K562 (cell line): ENCODE measurements at regions not wholly inside any gene's neighbourhood (a gene's known extent, or its start where the extent isn't known, plus 50 kb on each side); places are given as distances from the start of the nearest gene placed in this dataset.

ENCODE experiments used
- ATAC-seq: fragments of 200-7000 bp; cut with Tn5 transposase; 3 replicates; pipeline ENCODE4 v1.9.1; 2020; ENCODE audit warnings: moderate library complexity
- BruUV-seq: library from RNA; stranded (reverse); fragments of 400-500 nt; replicated peaks from 2 replicates; lab custom pipeline; 2021; lab: Mats Ljungman, UMichigan
- CTCF ChIA-PET: fragments of 300-600 bp; formaldehyde crosslinking; extraction: SDS; loops from one replicate; lab custom pipeline; 2021; ENCODE audit warnings: low intra/inter-chr PET ratio; lab: Yijun Ruan, JAX
- POLR2A ChIA-PET: fragments of 300-600, 350-650 bp; sonication (Branson Sonifier 250); formaldehyde crosslinking; extraction: SDS; loops from one replicate; lab custom pipeline; 2021; ENCODE audit warnings: antibody characterized with exemption, inconsistent platforms; lab: Yijun Ruan, JAX
- DNase-seq, 4 experiments: peaks; one replicate each; pipeline versions ENCODE4 v3.0.0 to v3.0.0-alpha.2; 2011 to 2018; ENCODE audit warnings: low spot score in 3 of 4, mixed read lengths in 3 of 4; ENCODE audit errors: extremely low read depth in 1 of 4
- FAIRE-seq: peaks from 2 replicates; lab custom pipeline; 2011; peaks lifted over from hg19 to GRCh38; lab: Jason Lieb, UNC
- H2AFZ ChIP-seq: 2 replicates; pipeline ENCODE4 v1.6.0; 2011; ENCODE audit warnings: low read depth, low read length, control low read depth, inconsistent platforms
- H3K27ac ChIP-seq: fragments of 200-600 bp; 3 replicates; pipeline ENCODE4 v1.8.0; 2011; ENCODE audit warnings: low read depth, mild to moderate bottlenecking, control low read depth, inconsistent platforms, low read length, moderate library complexity, mixed read lengths; ENCODE audit errors: extremely low read depth
- H3K27me3 ChIP-seq, 2 experiments: fragments of 300-600 bp in 1 of 2; 2 replicates in 1 of 2; 3 replicates in 1 of 2; pipeline versions ENCODE4 v1.6.0 to v1.8.0; 2011; ENCODE audit warnings: inconsistent platforms in 2 of 2, low read length in 2 of 2, mild to moderate bottlenecking in 1 of 2, mixed read lengths in 1 of 2, moderate library complexity in 1 of 2; ENCODE audit not compliant: control insufficient read depth in 2 of 2, insufficient read depth in 2 of 2
- H3K36me3 ChIP-seq: fragments of 300-600 bp; 3 replicates; pipeline ENCODE4 v1.8.0; 2011; ENCODE audit warnings: mild to moderate bottlenecking, low read length, inconsistent platforms; ENCODE audit not compliant: control insufficient read depth, insufficient read depth
- H3K4me1 ChIP-seq, 2 experiments: fragments of 200-600 bp in 1 of 2; replicated peaks in 1 of 2; 2 replicates in 1 of 2; 3 replicates in 1 of 2; pipeline versions ENCODE4 v1.5.1 to v1.8.0; 2011; ENCODE audit warnings: inconsistent platforms in 2 of 2, low read length in 2 of 2, mild to moderate bottlenecking in 1 of 2, mixed read lengths in 1 of 2, moderate library complexity in 1 of 2; ENCODE audit not compliant: control insufficient read depth in 2 of 2, insufficient read depth in 2 of 2
- H3K4me2 ChIP-seq: 2 replicates; pipeline ENCODE4 v1.6.1; 2011; ENCODE audit warnings: low read length, control low read depth, inconsistent platforms, mixed read lengths; ENCODE audit not compliant: insufficient read depth
- H3K4me3 ChIP-seq: fragments of 200-600 bp; sonication (generic), shearing (Covaris generic); 2 replicates; pipeline ENCODE4 v1.5.1; 2016; ENCODE audit warnings: control low read depth, inconsistent platforms
- H3K79me2 ChIP-seq: fragments of 200-600 bp; 3 replicates; pipeline ENCODE4 v1.8.0; 2011; ENCODE audit warnings: low read length, inconsistent platforms; ENCODE audit not compliant: control insufficient read depth, insufficient read depth
- H3K9ac ChIP-seq, 2 experiments: 2 replicates each; pipeline versions ENCODE4 v1.6.0 to v1.6.1; 2011; ENCODE audit warnings: low read depth in 2 of 2, low read length in 2 of 2, control low read depth in 1 of 2, inconsistent platforms in 1 of 2, mild to moderate bottlenecking in 1 of 2, mixed read lengths in 1 of 2; ENCODE audit not compliant: insufficient read depth in 1 of 2
- H3K9me1 ChIP-seq: one replicate; pipeline ENCODE4 v1.6.0; 2011; ENCODE audit warnings: inconsistent platforms, mild to moderate bottlenecking, low read length, moderate library complexity; ENCODE audit not compliant: control insufficient read depth, insufficient read depth
- H3K9me3 ChIP-seq: replicated peaks from 2 replicates; pipeline ENCODE4 v1.5.1; 2011; ENCODE audit warnings: low read depth, low read length, inconsistent platforms; ENCODE audit not compliant: control insufficient read depth, insufficient read depth
- H4K20me1 ChIP-seq: replicated peaks from 2 replicates; pipeline ENCODE4 v1.6.1; 2011; ENCODE audit warnings: low read length, inconsistent platforms, mixed read lengths; ENCODE audit not compliant: control insufficient read depth, insufficient read depth
- ARNT ChIP-seq, 2 experiments: fragments of 450-650 bp; IDR thresholded peaks; 2 replicates each; pipeline ENCODE4 v1.6.1; 2016; ENCODE audit warnings: mild to moderate bottlenecking in 1 of 2
- ATF2 ChIP-seq: sonication (generic); formaldehyde crosslinking; IDR thresholded peaks from 2 replicates; pipeline ENCODE4 v1.8.1; 2022; ENCODE audit warnings: missing genetic modification reagents
- CREB1 ChIP-seq, 2 experiments: sonication (generic) in 1 of 2; formaldehyde crosslinking in 1 of 2; IDR thresholded peaks; 2 replicates each; pipeline versions ENCODE4 v1.6.1 to v1.8.0; 2012 to 2022; ENCODE audit warnings: inconsistent platforms in 1 of 2, mild to moderate bottlenecking in 1 of 2, missing genetic modification reagents in 1 of 2, moderate library complexity in 1 of 2
- CREB5 ChIP-seq: fragments of 250-450 bp; sonication (Bioruptor Pico); IDR thresholded peaks from 2 replicates; pipeline ENCODE4 v1.5.0; 2020; ENCODE audit warnings: mild to moderate bottlenecking
- EP400 ChIP-seq: fragments of 450-650 bp; IDR thresholded peaks from 2 replicates; pipeline ENCODE4 v1.6.1; 2017; ENCODE audit warnings: antibody characterized with exemption, mild to moderate bottlenecking, moderate library complexity
- GTF2F1 ChIP-seq: IDR thresholded peaks from 2 replicates; pipeline ENCODE4 v1.6.1; 2011; ENCODE audit warnings: low read depth, low read length, improper control_type of control experiment
- NCOA6 ChIP-seq: fragments of 450-650 bp; IDR thresholded peaks from 2 replicates; pipeline ENCODE4 v1.6.1; 2017; ENCODE audit warnings: mild to moderate bottlenecking
- SIN3B ChIP-seq: fragments of 450-650 bp; IDR thresholded peaks from 2 replicates; pipeline ENCODE4 v1.6.1; 2017; ENCODE audit warnings: low read depth, mild to moderate bottlenecking, moderate library complexity
- STAG1 ChIP-seq: sonication (generic); formaldehyde crosslinking; IDR thresholded peaks from 2 replicates; pipeline ENCODE4 v1.5.0; 2020; ENCODE audit warnings: missing genetic modification reagents, borderline replicate concordance
- TSC22D4 ChIP-seq: fragments of 450-650 bp; IDR thresholded peaks from 2 replicates; pipeline ENCODE4 v1.6.1; 2016; ENCODE audit warnings: missing genetic modification characterization, missing biosample characterization, control low read depth
- ZFP1 ChIP-seq: fragments of 450-650 bp; formaldehyde crosslinking; IDR thresholded peaks from 2 replicates; pipeline ENCODE4 v1.4.0; 2020; ENCODE audit warnings: mild to moderate bottlenecking, mixed read lengths
- ZKSCAN1 ChIP-seq: fragments of 150-350 bp; IDR thresholded peaks from 2 replicates; pipeline ENCODE4 v1.6.1; 2016; ENCODE audit warnings: low read depth, low read length
- ZNF561 ChIP-seq: fragments of 450-650 bp; formaldehyde crosslinking; conservative IDR thresholded peaks from 2 replicates; pipeline ENCODE4 v1.4.0; 2020; ENCODE audit warnings: mild to moderate bottlenecking, moderate library complexity
- ZNF589 ChIP-seq: fragments of 200-800 bp; sonication (Bioruptor generic); IDR thresholded peaks from 2 replicates; pipeline ENCODE4 v1.6.1; 2016; ENCODE audit warnings: low read depth, missing genetic modification characterization, missing compliant biosample characterization
- WGBS: fragments of 100-300 bp; shearing (Covaris generic); methylation state at CpG from one replicate; pipeline ENCODE4 v1.1.6; 2016; ENCODE audit warnings: low coverage, mixed read lengths; ENCODE audit not compliant: insufficient coverage; ENCODE audit errors: missing lambda C conversion rate; 5-methylcytosine and 5-hydroxymethylcytosine counted together
- in situ Hi-C: fragments of 300-500 bp; cut with MboI; formaldehyde crosslinking; loops from 4 replicates; pipeline ENCODE4 v1.15.0; 2018; ENCODE audit warnings: inconsistent platforms, mixed read lengths
- intact Hi-C: fragments of 100-400 bp; cut with micrococcal nuclease; formaldehyde crosslinking; loops from 2 replicates; pipeline ENCODE4 v1.14.2; 2022

- ChIA-PET CTCF (no interaction called here), POLR2A (no interaction called here)
- Histone ChIP-seq H4K20me1 (no peaks in the 10 kb centered on the region), H3K9me3 (no peaks in the 10 kb centered on the region), H3K27ac (no peak overlapping the region), H3K4me2 (no peak overlapping the region), H3K27me3 (no peaks in the 10 kb centered on the region), H2AFZ (no peak overlapping the region), H3K9ac (no peak overlapping the region), H3K9me1 (no peaks in the 10 kb centered on the region), H3K4me3 (no peak overlapping the region), H3K36me3 (no peaks in the 10 kb centered on the region), H3K79me2 (no peaks in the 10 kb centered on the region), H3K4me1 (no peaks in the 10 kb centered on the region)
- BruUV-seq = no TSS peak
- no peak for FAIRE-seq
- no peak for TF ChIP-seq GTF2F1
- no peak for TF ChIP-seq SIN3B
- no peak for TF ChIP-seq CREB1 (IDR thresholded peaks at IDR 0.05)
- TF ChIP-seq CREB1 (CRISPR knock-in tag; IDR thresholded peaks at IDR 0.05) = no peak
- no peak for TF ChIP-seq ARNT (IDR thresholded peaks at IDR 0.05)
- TF ChIP-seq CREB5 = no peak
- no peak for TF ChIP-seq ATF2 (CRISPR knock-in tag)
- TF ChIP-seq TSC22D4 (tag) = no peak
- no peak for TF ChIP-seq STAG1 (CRISPR knock-in tag)
- TF ChIP-seq EP400 = no peak
- TF ChIP-seq ZKSCAN1 = no peak
- no peak for TF ChIP-seq ZNF561 (CRISPR knock-in tag)
- no peak for TF ChIP-seq NCOA6
- TF ChIP-seq ZFP1 = no peak
- no peak for TF ChIP-seq ZNF589 (CRISPR knock-in tag)
- WGBS = 3% methylated on average over 8 of the region's 8 CpGs
- no peak for DNase-seq
- intact Hi-C loops (no loop called here), in situ Hi-C loops (no loop called here)
- no peak for ATAC-seq
Measured at GRCh38 chr11:37322333-37323194, 724.5 kb upstream of the RAG2 start.
